Left ventricle myocardium superior (tissue), 1 donor: ENCODE measurements at regions not wholly inside any gene's neighbourhood (a gene's known extent, or its start where the extent isn't known, plus 50 kb on each side); places are given as distances from the start of the nearest gene placed in this dataset.

Source experiments
- ATAC-seq: fragments of 200-7000 bp; cut with Tn5 transposase; one replicate; pipeline ENCODE4 v1.9.1; 2020; ENCODE audit warnings: mild to moderate bottlenecking, moderate library complexity
- DNase-seq: peaks from one replicate; pipeline ENCODE4 v3.0.0-alpha.2; 2020
- intact Hi-C: fragments of 100-400 bp; cut with micrococcal nuclease; formaldehyde crosslinking; loops from one replicate; pipeline ENCODE4 v1.11.0; 2022
- donor health status: DM: no; HTN: yes; CAD: no; lungs with severe emphysema.

GRCh38 chr13:62320129-62321108, 904.8 kb upstream of the PCDH20 start:
- intact Hi-C loops = no loop called here
- ATAC-seq (no peak), DNase-seq (no peak)

DNA sequence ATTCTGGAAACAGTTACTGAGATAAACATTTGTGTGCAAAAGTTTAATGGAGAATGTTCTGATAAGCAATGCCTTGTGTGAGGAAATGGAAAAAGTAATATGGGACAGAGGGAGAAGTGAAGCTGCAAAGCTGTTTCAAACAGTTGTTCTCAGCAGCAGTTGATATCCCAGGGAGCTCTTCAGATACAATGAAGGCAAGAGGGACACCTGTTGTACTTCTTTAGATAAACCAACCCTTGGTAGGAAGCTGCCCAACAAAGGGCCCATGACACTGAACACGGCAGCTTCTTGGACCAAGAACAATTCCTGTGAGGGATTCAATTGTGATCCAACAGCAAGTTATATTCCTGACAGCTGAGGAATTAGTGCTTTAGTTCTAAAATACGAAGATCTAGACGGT, 894.3 kb upstream of the PCDH20 start:
- intact Hi-C loops = no loop called here

GRCh38 chr13:62305756-62306155, 890.1 kb upstream of the PCDH20 start:
- intact Hi-C loops = no loop called here
- no peak for ATAC-seq
- DNase-seq = no peak

More for the DNA sequence above, 894.3 kb upstream of the PCDH20 start:
- no peak for ATAC-seq
- DNase-seq = no peak

GRCh38 chr13:62302341-62302740, 886.7 kb upstream of the PCDH20 start:
- DNase-seq (no peak), ATAC-seq (no peak)
- intact Hi-C loops = no loop called here

GRCh38 chr13:62299988-62300387, 884.3 kb upstream of the PCDH20 start:
- intact Hi-C loops = no loop called here
- ATAC-seq (no peak), DNase-seq (no peak)

- DNase-seq = no peak
- ATAC-seq = no peak
Observed at GRCh38 chr13:62296812-62297211, 881.2 kb upstream of the PCDH20 start.

GRCh38 chr13:62294244-62294643, 878.6 kb upstream of the PCDH20 start:
- intact Hi-C loops = no loop called here
- ATAC-seq (no peak), DNase-seq (no peak)

More at GRCh38 chr13:62296812-62297211, 881.2 kb upstream of the PCDH20 start:
- intact Hi-C loops = no loop called here

- ATAC-seq (no peak), DNase-seq (no peak)
- intact Hi-C loops = no loop called here
Observed at GRCh38 chr13:62292714-62293480, 877.2 kb upstream of the PCDH20 start.

- ATAC-seq (no peak), DNase-seq (no peak)
- intact Hi-C loops = no loop called here
Observed at GRCh38 chr13:62290542-62290941, 874.9 kb upstream of the PCDH20 start.

DNA sequence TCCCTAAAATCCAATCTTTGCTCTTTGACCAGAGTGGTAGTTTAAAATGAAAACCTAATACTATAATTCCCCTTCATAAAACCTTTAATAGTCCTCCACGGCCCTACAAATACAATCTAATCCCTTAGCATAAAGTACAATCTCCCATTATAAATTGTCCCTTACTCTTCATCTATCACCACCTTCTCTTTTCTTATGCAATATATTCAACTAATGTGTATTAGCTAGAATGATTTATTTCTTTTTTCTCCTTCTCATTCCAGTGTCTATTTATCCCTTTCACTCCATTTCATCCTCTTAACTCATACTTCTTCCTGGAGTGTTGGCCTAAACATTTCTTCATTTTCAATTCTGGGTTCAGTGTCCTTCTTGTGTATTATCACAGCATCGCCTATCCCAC, 872.1 kb upstream of the PCDH20 start:
- ATAC-seq (no peak), DNase-seq (no peak)
- intact Hi-C loops = no loop called here

GRCh38 chr13:62280590-62280989, 864.9 kb upstream of the PCDH20 start:
- ATAC-seq (no peak), DNase-seq (no peak)
- intact Hi-C loops = no loop called here

GRCh38 chr13:62278271-62278670, 862.6 kb upstream of the PCDH20 start:
- no peak for ATAC-seq

GRCh38 chr13:62251734-62252133, 836.1 kb upstream of the PCDH20 start:
- DNase-seq = no peak
- no peak for ATAC-seq
- intact Hi-C loops = no loop called here

More at GRCh38 chr13:62278271-62278670, 862.6 kb upstream of the PCDH20 start:
- intact Hi-C loops = no loop called here
- no peak for DNase-seq

DNA sequence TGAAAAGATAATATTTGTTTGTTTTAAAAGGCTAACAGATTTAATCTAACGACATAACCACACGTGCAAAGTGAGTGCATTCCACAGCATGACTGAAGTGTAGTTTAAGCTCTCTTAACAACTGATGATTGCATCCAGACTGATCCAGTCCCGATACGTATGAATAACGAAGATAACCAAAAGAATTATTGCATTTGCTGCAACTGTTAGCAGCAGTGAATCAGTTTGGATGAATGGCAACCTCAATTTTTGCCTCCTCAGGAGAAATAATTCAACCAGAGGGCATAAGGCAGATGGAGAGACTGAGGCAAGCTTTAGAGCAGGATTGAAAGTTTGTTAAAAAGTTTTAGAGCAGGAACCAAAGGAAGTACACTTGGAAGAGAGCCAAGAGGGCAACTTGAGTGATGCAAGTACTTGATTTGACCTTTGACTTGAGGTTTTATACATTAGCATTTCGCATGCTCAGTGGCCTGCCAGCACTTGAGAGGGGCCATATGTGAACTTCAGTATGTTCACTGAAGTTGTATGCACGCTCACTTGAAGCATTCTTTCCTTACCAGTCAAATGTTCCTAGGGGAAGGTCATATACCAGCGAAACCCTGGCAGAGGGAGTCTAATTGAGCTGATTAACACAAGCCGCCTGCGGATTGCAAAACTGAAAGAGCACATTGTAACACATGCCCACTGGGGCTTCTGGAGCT, 835.0 kb upstream of the PCDH20 start:
- intact Hi-C loops = no loop called here
- DNase-seq (no peak), ATAC-seq (no peak)

GRCh38 chr13:62246581-62246980, 830.9 kb upstream of the PCDH20 start:
- DNase-seq (no peak), ATAC-seq (no peak)
- intact Hi-C loops = no loop called here

- intact Hi-C loops = no loop called here
- DNase-seq (no peak), ATAC-seq (no peak)
Observed at GRCh38 chr13:62243106-62243505, 827.5 kb upstream of the PCDH20 start.

- no peak for DNase-seq
- ATAC-seq = no peak
- intact Hi-C loops = no loop called here
Observed at GRCh38 chr13:62234780-62235440, 819.3 kb upstream of the PCDH20 start.

- ATAC-seq = no peak
- DNase-seq = no peak
- intact Hi-C loops = no loop called here
Observed at GRCh38 chr13:62210951-62211350, 795.3 kb upstream of the PCDH20 start.

DNA sequence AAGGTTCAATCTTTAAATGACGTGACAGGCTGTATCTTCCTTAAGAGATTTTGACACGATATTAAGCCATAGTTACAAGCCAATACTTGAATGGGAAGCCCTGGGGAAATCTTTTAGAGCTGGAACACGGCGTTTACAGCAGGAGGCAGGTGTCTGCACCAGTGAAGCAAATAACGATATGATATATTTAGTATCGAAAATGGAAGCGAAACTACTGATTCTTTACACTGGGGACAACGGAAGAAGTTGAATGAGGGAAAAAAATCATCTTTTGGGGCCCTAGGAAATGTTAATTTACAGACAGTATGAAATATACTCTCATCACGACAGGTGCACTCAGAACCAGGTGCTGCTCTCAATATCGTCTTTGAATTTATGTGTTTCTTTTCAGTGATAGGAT, 793.9 kb upstream of the PCDH20 start:
- ATAC-seq (no peak), DNase-seq (no peak)
- intact Hi-C loops = no loop called here
